Common myeloid progenitor, CD34-positive (primary cell): ENCODE measurements at regions not wholly inside any gene's neighbourhood (a gene's known extent, or its start where the extent isn't known, plus 50 kb on each side); places are given as distances from the start of the nearest gene placed in this dataset.
"Not testable (repeated sequence)": the region's sequence is repeated elsewhere in the genome, so short reads cannot be mapped to it uniquely, and the experiment has no call there.

Source experiments
- CTCF ChIA-PET: fragments of 350-600 bp; sonication (Branson Sonifier 250); formaldehyde crosslinking; loops from one replicate; lab custom pipeline; 2021; ENCODE audit warnings: antibody characterized with exemption; lab: Charles Lee
- POLR2A ChIA-PET: fragments of 350-600 bp; sonication (Branson Sonifier 250); formaldehyde crosslinking; loops from one replicate; lab custom pipeline; 2021; ENCODE audit warnings: antibody characterized with exemption; lab: Charles Lee
- DNase-seq, 3 donors: peaks; one replicate each; pipeline versions ENCODE4 v3.0.0 to v3.0.0-alpha.2; 2013
- H3K27ac ChIP-seq, 2 experiments: 1 replicate in 1 of 2; 2 replicates in 1 of 2; pipeline ENCODE4 v1.7.0; 2013; ENCODE audit warnings: inconsistent platforms in 2 of 2, low read length in 2 of 2, mild to moderate bottlenecking in 2 of 2, low read depth in 1 of 2, moderate library complexity in 1 of 2; ENCODE audit not compliant: severe bottlenecking in 2 of 2, insufficient read depth in 1 of 2, poor library complexity in 1 of 2
- H3K27me3 ChIP-seq, 5 experiments: replicated peaks in 2 of 5; 1 replicate in 3 of 5; 2 replicates in 2 of 5; pipeline versions ENCODE4 v1.6.1 to v1.7.0; 2013; ENCODE audit warnings: low read length in 4 of 5, mild to moderate bottlenecking in 2 of 5, moderate library complexity in 2 of 5, inconsistent platforms in 1 of 5; ENCODE audit not compliant: insufficient read depth in 5 of 5, control insufficient read depth in 4 of 5
- H3K36me3 ChIP-seq, 4 experiments: 1 replicate in 2 of 4; 2 replicates in 2 of 4; pipeline versions ENCODE4 v1.6.1 to v1.7.0; 2013; ENCODE audit warnings: low read length in 3 of 4, control low read depth in 1 of 4, mild to moderate bottlenecking in 1 of 4; ENCODE audit not compliant: control insufficient read depth in 4 of 4, insufficient read depth in 4 of 4
- H3K4me1 ChIP-seq, 4 experiments: 1 replicate in 3 of 4; 2 replicates in 1 of 4; pipeline versions ENCODE4 v1.6.1 to v1.7.1; 2013; ENCODE audit warnings: low read length in 3 of 4, mild to moderate bottlenecking in 3 of 4, control low read depth in 1 of 4, inconsistent platforms in 1 of 4, moderate library complexity in 1 of 4; ENCODE audit not compliant: control insufficient read depth in 4 of 4, insufficient read depth in 4 of 4; ENCODE audit errors: control extremely low read depth in 1 of 4
- H3K4me3 ChIP-seq, 7 experiments: 1 replicate in 4 of 7; 2 replicates in 3 of 7; pipeline versions ENCODE4 v1.5.1 to v1.7.0; 2013; ENCODE audit warnings: mild to moderate bottlenecking in 7 of 7, low read length in 6 of 7, moderate library complexity in 6 of 7, inconsistent platforms in 2 of 7, low read depth in 2 of 7, control low read depth in 1 of 7; ENCODE audit not compliant: insufficient read depth in 4 of 7, control insufficient read depth in 1 of 7; ENCODE audit errors: extremely low read depth in 1 of 7
- H3K9me3 ChIP-seq, 5 experiments: 1 replicate in 4 of 5; 2 replicates in 1 of 5; pipeline versions ENCODE4 v1.6.1 to v1.7.1; 2013; ENCODE audit warnings: low read length in 4 of 5, mild to moderate bottlenecking in 2 of 5, inconsistent platforms in 1 of 5, low read depth in 1 of 5, moderate library complexity in 1 of 5; ENCODE audit not compliant: control insufficient read depth in 4 of 5, insufficient read depth in 2 of 5; ENCODE audit errors: control extremely low read depth in 1 of 5
- WGBS: methylation state at CpG from one replicate; pipeline ENCODE4 v1.1.5; 2013; ENCODE audit not compliant: insufficient coverage; 5-methylcytosine and 5-hydroxymethylcytosine counted together

DNA sequence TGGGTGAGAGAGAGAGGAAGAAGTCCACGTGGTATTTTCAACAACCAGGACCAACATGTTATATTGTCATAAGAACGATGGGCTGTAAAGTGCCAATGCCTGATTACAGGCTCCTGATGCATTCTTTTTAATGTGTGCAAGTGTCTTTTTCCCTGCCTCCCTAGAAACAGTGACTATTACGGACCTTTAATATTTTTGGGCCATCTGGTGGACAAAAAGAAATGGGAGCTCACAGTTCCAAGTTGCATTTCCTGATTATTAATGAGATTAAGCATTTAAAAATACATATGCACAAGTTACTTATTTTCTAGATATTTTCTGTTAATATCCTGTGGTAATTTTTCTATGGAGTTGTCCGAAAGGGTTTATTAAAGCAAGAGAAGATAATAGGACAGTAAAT lies 530.2 kb downstream of the NR2F2 start:
- Histone ChIP-seq H3K27ac (no peak overlapping the region), H3K36me3 (no peaks in the 10 kb centered on the region), H3K27me3 (no peaks in the 10 kb centered on the region), H3K9me3 (no peaks in the 10 kb centered on the region), H3K4me1 (no peaks in the 10 kb centered on the region), H3K4me3 (no peak overlapping the region)
- WGBS = 91% methylated on average over 4 of the region's 4 CpGs
- DNase-seq = no peak
- ChIA-PET POLR2A (no interaction called here), CTCF (no interaction called here)

DNA sequence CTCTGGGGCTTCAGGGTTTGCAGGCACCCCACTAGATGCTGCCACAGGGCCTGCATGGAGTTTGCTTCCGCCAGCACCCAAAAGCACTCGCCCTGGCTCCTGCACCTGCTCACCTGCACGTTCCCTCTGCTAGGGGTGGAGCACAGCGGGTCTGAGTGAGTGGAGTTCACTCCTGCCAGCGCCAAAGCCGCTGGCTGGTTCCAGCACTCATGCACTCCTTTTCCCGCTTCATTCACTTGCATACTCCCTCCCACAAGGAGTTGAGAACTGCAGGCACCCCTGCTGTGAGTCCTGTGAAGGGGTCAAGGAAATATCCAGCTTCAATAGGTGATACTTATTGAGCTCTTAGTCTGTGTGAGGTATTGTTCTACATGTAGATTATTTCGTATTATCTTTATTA lies 537.5 kb downstream of the NR2F2 start:
- WGBS = 93% methylated on average over 3 of the region's 8 CpGs
- H3K27me3 ChIP-seq = peaks cover 0 to 2% (median 0%) of the 10 kb centered on the region in 5 experiments
- CTCF ChIA-PET = no interaction called here

DNA sequence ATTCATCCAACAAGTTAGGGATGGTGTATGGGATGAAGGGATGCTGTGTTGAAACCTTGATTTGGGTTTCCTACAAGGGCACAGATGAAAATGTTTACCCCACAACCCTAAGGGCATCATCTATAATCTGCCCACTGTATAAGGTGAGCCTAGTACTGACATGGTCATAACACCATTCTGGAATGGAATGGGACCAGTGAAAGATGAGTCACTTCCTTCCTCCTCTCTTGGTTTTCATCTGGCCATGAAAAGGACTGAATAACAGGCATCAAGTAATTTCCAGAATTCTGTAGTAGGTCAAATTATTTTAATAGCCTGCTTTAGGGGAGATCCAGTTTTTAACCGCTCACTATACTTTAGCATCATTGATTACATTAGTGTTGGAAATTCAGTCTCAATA lies 538.6 kb downstream of the NR2F2 start:
- no peak overlapping the region for H3K4me3 ChIP-seq
- peaks cover 0 to 2% (median 0%) of the 10 kb centered on the region in 5 experiments for H3K27me3 ChIP-seq
- no peak for DNase-seq
- ChIA-PET POLR2A (no interaction called here), CTCF (no interaction called here)
- no CpG with 5 or more reads among the region's 1 CpG for WGBS
- no peaks in the 10 kb centered on the region for H3K4me1 ChIP-seq
- no peak overlapping the region for H3K27ac ChIP-seq
- no peaks in the 10 kb centered on the region for H3K36me3 ChIP-seq
- H3K9me3 ChIP-seq = peaks cover 0 to 2% (median 0%) of the 10 kb centered on the region in 5 experiments

More for the DNA sequence above, 537.5 kb downstream of the NR2F2 start:
- Histone ChIP-seq H3K9me3 (peaks cover 0 to 2% (median 0%) of the 10 kb centered on the region in 5 experiments), H3K4me1 (no peaks in the 10 kb centered on the region), H3K27ac (no peak overlapping the region), H3K36me3 (no peaks in the 10 kb centered on the region), H3K4me3 (no peak overlapping the region)
- no peak for DNase-seq
- POLR2A ChIA-PET = no interaction called here

- POLR2A ChIA-PET = no interaction called here
- DNase-seq = no peak
- H3K4me1 ChIP-seq = no peaks in the 10 kb centered on the region
- no peaks in the 10 kb centered on the region for H3K36me3 ChIP-seq
- peaks cover 0 to 2% (median 0%) of the 10 kb centered on the region in 5 experiments for H3K9me3 ChIP-seq
- H3K27me3 ChIP-seq = peaks cover 0 to 2% (median 0%) of the 10 kb centered on the region in 5 experiments
- no peak overlapping the region for H3K27ac ChIP-seq
- CTCF ChIA-PET = no interaction called here
- H3K4me3 ChIP-seq = no peak overlapping the region
- WGBS = no CpG with 5 or more reads among the region's 1 CpG
These were observed 539.3 kb downstream of the NR2F2 start for GRCh38 chr15:96869790-96870189.

- 65% methylated on average over 6 of the region's 8 CpGs for WGBS
- Histone ChIP-seq H3K27me3 (peaks cover 0 to 2% (median 0%) of the 10 kb centered on the region in 5 experiments), H3K4me1 (no peaks in the 10 kb centered on the region), H3K36me3 (no peaks in the 10 kb centered on the region), H3K4me3 (no peak overlapping the region), H3K9me3 (peaks cover 0 to 2% (median 0%) of the 10 kb centered on the region in 5 experiments), H3K27ac (no peak overlapping the region)
- ChIA-PET CTCF (no interaction called here), POLR2A (no interaction called here)
- no peak for DNase-seq
These were observed 540.1 kb downstream of the NR2F2 start for GRCh38 chr15:96870580-96870979.

DNA sequence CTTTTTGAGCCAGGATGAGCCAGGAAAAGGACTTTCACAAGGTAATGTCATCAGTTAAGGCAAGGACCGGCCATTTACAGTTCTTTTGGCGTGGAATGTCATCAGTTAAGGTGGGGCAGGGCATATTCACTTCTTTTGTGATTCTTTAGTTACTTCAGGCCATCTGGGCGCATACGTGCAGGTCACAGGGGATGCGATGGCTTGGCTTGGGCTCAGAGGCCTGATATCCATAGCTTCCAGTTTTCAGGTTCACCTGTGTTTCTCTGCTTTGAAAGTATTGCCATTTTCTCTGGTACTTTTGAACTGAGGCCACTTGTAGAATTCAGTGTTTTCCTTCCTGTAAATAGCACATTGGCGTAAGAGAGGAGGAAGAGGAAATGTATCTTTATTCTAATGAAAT lies 546.9 kb downstream of the NR2F2 start:
- CTCF ChIA-PET, POLR2A ChIA-PET, H3K36me3 ChIP-seq, H3K27ac ChIP-seq, H3K27me3 ChIP-seq, H3K4me3 ChIP-seq, H3K4me1 ChIP-seq, H3K9me3 ChIP-seq, DNase-seq: not testable (repeated sequence)
- WGBS = 80% methylated on average over 1 of the region's 6 CpGs

DNA sequence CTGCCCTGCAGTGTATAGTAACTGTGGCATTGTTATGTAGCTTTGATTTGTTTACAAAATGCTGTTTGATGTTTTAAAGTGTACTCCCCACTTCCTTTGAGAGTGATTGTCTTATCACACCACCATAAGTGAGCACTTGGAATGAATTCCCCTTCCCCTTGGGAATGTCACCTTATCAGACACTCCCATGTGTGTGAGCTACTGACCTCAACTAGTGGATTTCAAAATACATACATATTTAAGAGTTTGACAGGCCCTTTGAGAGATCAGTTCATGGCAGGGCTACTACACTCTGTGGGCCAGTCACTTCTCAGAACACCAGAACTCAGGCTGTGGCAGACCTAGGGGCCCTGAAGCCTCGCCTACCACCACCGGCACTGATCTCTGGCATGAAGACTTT lies 547.6 kb downstream of the NR2F2 start:
- ChIA-PET CTCF (no interaction called here), POLR2A (no interaction called here)
- H3K27ac ChIP-seq = no peak overlapping the region
- H3K36me3 ChIP-seq = no peaks in the 10 kb centered on the region
- WGBS = 85% methylated on average over 2 of the region's 2 CpGs
- H3K4me3 ChIP-seq = no peak overlapping the region
- no peaks in the 10 kb centered on the region for H3K9me3 ChIP-seq
- no peaks in the 10 kb centered on the region for H3K4me1 ChIP-seq
- DNase-seq = no peak
- peaks cover 0 to 6% (median 0%) of the 10 kb centered on the region in 5 experiments for H3K27me3 ChIP-seq
